ENCODE measurements at regions not wholly inside any gene's neighbourhood (a gene's known extent, or its start where the extent isn't known, plus 50 kb on each side); places are given as distances from the start of the nearest gene placed in this dataset.

GRCh38 chr16:50948268-50948930, 202.7 kb downstream of the SALL1 start:
- no peak overlapping the region for H3K4me3 ChIP-seq (ENCODE audit: low read depth, low read length)
- DNase-seq (ENCODE audit: low read depth): no peak
- no peak for TF ChIP-seq CTCF (IDR thresholded peaks at IDR 0.05; ENCODE audit: insufficient read depth, low read depth, low read length, missing control alignments)

GRCh38 chr16:50947826-50948225, 203.2 kb downstream of the SALL1 start:
- no peak overlapping the region for H3K4me3 ChIP-seq (ENCODE audit: low read depth, low read length)
- no peak for TF ChIP-seq CTCF (IDR thresholded peaks at IDR 0.05; ENCODE audit: insufficient read depth, low read depth, low read length, missing control alignments)

DNA sequence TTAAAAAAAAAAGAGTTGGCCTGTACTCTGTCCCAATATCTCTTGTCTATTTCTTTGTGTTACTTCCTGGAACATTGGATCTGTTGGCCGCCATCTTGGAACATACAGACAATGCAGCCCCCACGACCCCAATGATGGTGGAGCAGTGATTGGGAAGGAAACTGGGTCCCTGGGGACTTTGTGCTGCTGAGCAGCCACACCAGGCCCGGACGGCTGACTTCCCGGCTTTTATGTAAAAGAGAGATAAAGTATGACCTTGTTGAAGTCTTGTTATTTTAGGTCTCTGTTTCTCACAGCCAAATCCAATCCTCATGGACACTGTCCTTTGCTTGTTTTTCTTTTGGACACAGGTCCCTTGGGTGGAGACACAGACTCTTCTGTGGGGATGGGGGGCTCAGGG, 204.5 kb downstream of the SALL1 start:
- no peak for TF ChIP-seq CTCF (IDR thresholded peaks at IDR 0.05; ENCODE audit: insufficient read depth, low read depth, low read length, missing control alignments)
- no peak for DNase-seq (ENCODE audit: low read depth)
- H3K4me3 ChIP-seq (ENCODE audit: low read depth, low read length): no peak overlapping the region

More at GRCh38 chr16:50947826-50948225, 203.2 kb downstream of the SALL1 start:
- no peak for DNase-seq (ENCODE audit: low read depth)

GRCh38 chr16:50946098-50946497, 204.2 kb downstream of the CYLD start:
- no peak overlapping the region for H3K4me3 ChIP-seq (ENCODE audit: low read depth, low read length)
- DNase-seq (ENCODE audit: low read depth): no peak
- TF ChIP-seq CTCF (IDR thresholded peaks at IDR 0.05; ENCODE audit: insufficient read depth, low read depth, low read length, missing control alignments): no peak

GRCh38 chr16:50945171-50945570, 203.3 kb downstream of the CYLD start:
- no peak for TF ChIP-seq CTCF (IDR thresholded peaks at IDR 0.05; ENCODE audit: insufficient read depth, low read depth, low read length, missing control alignments)
- DNase-seq (ENCODE audit: low read depth): no peak
- H3K4me3 ChIP-seq (ENCODE audit: low read depth, low read length): no peak overlapping the region

GRCh38 chr16:50944436-50944835, 202.6 kb downstream of the CYLD start:
- H3K4me3 ChIP-seq (ENCODE audit: low read depth, low read length): no peak overlapping the region
- no peak for TF ChIP-seq CTCF (IDR thresholded peaks at IDR 0.05; ENCODE audit: insufficient read depth, low read depth, low read length, missing control alignments)
- no peak for DNase-seq (ENCODE audit: low read depth)

- H3K4me3 ChIP-seq (ENCODE audit: low read depth, low read length): no peak overlapping the region
- no peak for DNase-seq (ENCODE audit: low read depth)
- TF ChIP-seq CTCF (IDR thresholded peaks at IDR 0.05; ENCODE audit: insufficient read depth, low read depth, low read length, missing control alignments): no peak
These were observed 202.1 kb downstream of the CYLD start for GRCh38 chr16:50944033-50944432.
